Inferior parietal cortex (tissue), 1 donor: ENCODE measurements at regions not wholly inside any gene's neighbourhood (a gene's known extent, or its start where the extent isn't known, plus 50 kb on each side); places are given as distances from the start of the nearest gene placed in this dataset.
"Not testable (repeated sequence)": the region's sequence is repeated elsewhere in the genome, so short reads cannot be mapped to it uniquely, and the experiment has no call there.

Source experiments
- DNase-seq: peaks from one replicate; pipeline ENCODE4 v3.0.0-alpha.2; 2016; ENCODE audit errors: extremely low spot score

GRCh38 chr4:138113819-138114400 lies 128.2 kb downstream of the SLC7A11 start:
- no peak for DNase-seq

GRCh38 chr4:138112890-138113289 lies 129.3 kb downstream of the SLC7A11 start:
- not testable (repeated sequence) for DNase-seq

DNA sequence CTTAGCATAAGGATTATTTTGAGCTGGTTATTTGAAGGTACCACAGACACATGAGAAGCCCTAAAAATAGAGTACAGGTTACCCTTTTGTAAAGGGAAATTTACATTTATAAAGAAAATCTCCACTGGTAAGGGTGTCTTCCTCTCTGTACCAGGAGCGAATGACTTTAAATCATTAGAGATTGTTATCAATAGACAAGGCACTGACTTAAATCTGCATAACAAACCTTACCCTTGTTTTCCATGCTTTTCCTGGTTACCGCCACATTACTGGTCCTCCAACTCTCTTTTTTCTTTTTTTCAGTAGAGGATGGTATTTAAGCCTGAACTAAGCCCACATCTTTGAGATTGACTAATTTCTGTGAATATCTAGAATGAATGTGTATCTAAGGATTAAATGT lies 129.8 kb downstream of the SLC7A11 start:
- no peak for DNase-seq

GRCh38 chr4:138111462-138112000 lies 130.6 kb downstream of the SLC7A11 start:
- DNase-seq, result no peak

GRCh38 chr4:138110815-138111214 lies 131.3 kb downstream of the SLC7A11 start:
- DNase-seq, result no peak

- no peak for DNase-seq
These were observed 135.1 kb downstream of the SLC7A11 start for GRCh38 chr4:138107023-138107422.

- no peak for DNase-seq
These were observed 136.8 kb downstream of the SLC7A11 start for GRCh38 chr4:138105331-138105730.

DNA sequence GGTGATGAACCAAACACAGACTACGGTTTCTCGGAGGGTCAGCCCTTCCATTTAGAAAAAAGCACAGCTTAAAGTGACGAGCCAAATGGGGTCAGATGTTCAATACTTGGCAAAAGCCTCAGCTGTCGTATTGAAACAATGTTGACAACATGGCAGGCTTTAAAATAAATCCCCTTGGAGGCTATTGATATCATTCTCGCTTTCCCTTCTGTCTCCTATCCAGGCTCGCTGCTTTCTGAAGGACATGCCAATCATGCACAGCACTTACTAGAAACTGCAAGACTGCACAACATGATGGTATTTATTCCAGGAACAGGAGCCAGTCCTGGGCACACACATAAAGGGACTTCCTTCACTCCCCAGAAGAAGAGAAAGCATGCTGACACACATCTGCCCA lies 137.9 kb downstream of the SLC7A11 start:
- DNase-seq, result no peak

- no peak for DNase-seq
These were observed 138.4 kb downstream of the SLC7A11 start for GRCh38 chr4:138103597-138104283.

- DNase-seq, result no peak
These were observed 142.8 kb downstream of the SLC7A11 start for GRCh38 chr4:138099385-138099784.

DNA sequence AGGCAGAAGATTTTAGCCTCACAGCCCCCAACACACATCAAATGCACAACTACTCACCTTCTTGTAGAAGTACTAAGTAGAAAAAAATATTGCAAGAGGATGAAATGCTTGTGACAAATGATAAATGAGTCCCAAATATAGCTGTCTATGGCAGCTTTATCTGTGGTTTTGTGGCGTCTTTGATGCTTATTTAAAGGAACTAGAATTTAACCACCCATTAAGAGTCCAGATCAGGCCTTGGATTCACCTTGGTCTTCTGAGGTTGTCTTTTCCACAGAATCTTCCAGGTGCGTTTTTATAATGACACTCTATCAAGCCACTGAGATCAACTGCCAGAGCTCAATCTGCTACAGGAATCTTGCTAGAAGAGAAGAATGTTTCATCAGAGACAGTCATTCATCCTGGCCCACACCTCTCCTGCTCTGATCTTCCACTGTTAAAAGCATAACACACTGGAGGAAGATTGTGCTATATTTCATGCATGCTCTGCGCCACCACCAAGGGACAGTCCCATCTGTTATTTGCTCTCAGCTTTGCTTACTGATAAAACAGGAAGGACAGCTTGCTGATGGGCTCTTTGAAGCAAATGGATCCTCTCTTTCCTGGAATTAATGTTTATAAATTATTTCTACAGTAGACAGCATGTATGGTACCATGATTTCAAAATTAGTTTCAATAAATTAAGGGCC lies 144.1 kb downstream of the SLC7A11 start:
- no peak for DNase-seq

- DNase-seq, result no peak
These were observed 145.6 kb downstream of the SLC7A11 start for GRCh38 chr4:138096384-138097062.

DNA sequence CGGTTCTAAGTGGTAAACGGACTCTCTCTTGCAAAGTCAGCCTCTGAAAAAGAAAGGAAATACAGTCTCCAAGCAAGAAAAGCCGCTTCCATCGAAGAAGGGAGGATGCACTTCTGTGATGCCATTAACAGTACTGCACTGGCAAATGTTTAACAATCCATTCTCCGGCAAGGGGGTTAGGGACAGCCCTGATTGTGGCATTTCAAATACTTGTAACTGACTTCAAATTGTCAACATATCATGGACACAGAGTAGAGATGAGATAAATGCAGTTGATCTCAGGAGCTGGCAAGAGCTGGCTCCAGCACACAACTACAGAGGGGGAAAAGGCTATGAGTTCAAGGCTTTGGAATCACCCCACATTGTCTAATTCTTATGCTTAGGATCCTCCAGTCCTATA lies 146.8 kb downstream of the SLC7A11 start:
- no peak for DNase-seq

- no peak for DNase-seq
These were observed 150.1 kb downstream of the SLC7A11 start for GRCh38 chr4:138092060-138092459.

DNA sequence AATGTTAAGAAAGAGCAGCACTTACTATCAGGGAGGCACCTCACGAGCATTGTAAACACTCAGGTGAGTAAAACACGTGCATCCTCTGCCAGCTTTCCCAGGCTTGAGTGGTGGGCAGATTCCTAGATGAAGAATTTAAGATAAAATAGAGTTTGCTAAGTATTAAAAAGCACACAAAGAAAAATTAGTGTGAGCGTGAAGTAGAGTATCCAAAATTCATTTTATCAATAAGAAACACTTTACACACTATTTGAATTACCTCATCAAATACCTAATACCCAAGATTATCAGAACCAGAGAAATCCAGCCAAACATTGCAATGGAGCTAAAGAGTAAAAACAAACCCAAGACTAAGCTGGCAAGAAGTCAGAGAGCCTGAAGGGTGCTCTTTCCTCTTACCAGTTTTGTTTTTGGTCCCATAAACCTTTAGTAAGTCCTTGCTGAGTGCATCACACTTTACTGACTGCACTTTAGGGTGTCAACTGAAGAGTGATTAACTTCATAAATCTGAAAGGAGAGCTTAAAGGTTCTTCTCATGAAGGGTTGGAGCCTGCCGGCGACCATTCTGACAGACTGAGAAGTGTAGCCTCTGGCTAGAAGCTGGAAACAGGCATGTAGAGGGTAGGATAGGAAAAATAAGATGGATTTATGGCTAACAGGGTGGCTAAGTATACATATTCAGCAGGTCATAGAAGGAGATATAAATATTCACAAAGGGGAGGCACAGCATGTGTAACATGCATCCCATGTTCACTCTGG lies 151.1 kb downstream of the SLC7A11 start:
- no peak for DNase-seq

DNA sequence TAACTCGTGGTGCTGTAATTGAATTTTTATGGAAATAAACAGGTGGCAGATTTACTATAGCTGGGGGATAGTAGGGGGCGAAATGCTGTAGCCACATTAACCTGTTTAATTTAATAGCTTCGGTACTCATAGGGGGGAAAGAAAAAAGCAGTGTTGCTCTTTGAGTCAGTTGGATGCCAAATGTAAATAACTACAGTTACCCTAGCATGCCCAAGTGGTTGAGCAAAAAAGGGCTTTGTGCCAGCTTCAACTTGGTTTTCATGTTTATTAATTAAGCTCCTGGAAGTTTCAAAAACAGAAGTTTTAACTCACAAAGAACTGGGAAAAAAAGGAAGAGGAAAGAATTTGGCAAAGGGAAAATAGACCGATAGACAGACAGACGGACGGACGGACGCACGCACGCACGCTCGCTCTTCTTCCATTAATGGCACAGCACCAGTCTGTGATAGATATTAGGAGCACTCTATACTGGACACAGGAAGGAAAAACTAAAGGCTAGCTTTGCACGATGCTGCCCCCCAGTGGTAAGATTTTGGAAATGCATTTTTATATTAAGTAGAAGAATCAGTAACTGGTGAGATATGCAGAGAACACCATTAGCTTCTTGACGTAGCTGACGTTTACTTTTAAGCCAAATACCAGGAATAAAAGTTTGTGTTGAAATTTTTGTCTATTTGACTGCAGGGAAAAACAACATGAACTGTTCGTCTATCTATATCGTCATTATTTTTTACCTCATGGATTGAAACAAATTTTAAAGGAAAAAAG lies 151.8 kb downstream of the SLC7A11 start:
- peak; percentile 94 for DNase-seq

- DNase-seq, result no peak
These were observed 153.5 kb downstream of the SLC7A11 start for GRCh38 chr4:138088449-138089208.

DNA sequence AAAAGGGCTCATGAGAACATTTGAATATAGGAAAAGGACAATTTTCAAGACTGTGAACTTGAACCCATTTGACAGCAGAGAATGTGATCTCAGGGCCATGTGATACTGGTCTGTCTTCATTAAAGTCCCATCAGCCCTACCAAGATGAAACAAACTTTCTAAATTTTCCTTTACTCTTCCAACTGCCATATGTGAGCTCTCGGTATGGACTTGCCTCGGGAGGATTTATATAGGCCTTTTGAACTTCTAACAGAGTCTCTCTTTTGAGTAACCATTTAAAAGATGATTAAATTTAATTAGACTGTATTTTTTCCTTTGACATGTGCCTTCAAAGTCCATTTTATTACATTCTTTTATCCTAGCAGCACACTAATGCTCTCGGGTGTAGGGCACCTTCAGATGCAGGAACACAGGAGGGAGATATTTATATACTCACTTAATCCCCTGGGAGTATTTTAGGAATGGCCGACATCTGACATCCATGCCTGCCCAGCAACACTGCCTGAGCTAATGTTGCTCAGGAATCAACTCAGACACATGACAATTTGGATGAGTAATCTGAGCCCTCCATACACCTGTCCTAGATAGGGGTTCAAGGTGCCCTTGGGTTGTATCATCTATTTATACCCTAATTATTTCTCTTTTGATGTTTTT lies 155.0 kb downstream of the SLC7A11 start:
- no peak for DNase-seq

DNA sequence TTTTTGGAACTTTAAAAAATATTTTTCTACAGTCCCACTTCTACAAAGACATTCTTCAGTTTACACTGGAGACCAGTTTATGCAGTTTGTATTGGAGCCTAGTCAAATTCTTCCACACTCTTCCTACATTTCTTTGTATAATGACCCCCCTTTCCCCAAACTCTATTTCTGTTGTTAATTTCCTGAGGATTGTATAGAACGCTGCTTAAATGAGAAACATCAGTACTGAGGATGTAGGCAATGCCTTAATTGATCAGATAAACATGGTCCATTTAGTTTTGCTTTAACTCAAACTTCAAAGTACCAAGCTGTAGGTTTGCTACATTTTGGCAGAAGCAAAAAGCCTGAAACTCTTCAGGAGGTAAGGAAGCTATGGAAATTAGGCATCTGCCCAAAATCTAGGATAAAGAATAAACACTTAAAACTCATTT lies 155.5 kb downstream of the SLC7A11 start:
- no peak for DNase-seq
